GM21825 (cell line): ENCODE measurements at regions not wholly inside any gene's neighbourhood (a gene's known extent, or its start where the extent isn't known, plus 50 kb on each side); places are given as distances from the start of the nearest gene placed in this dataset.

Experiments
- ATAC-seq: cut with Tn5 transposase; IDR thresholded peaks from one replicate; pipeline ENCODE4 v1.9.1; 2021; ENCODE audit warnings: mild to moderate bottlenecking, moderate library complexity; ENCODE audit not compliant: unreplicated experiment

- no peak for ATAC-seq
Measured at GRCh38 chr13:31081316-31081715, 80.4 kb downstream of the HSPH1 start.

- no peak for ATAC-seq
Measured at GRCh38 chr13:31074756-31075155, 86.9 kb downstream of the HSPH1 start.

- ATAC-seq, result peak; percentile 91
Measured at GRCh38 chr13:31073859-31074718, 87.6 kb downstream of the HSPH1 start.

- no peak for ATAC-seq
Measured at GRCh38 chr13:31072041-31072440, 89.7 kb downstream of the HSPH1 start.

- no peak for ATAC-seq
Measured at GRCh38 chr13:31069808-31070534, 91.7 kb downstream of the HSPH1 start.

- ATAC-seq, result no peak
Measured at GRCh38 chr13:31068119-31068423, 93.6 kb downstream of the HSPH1 start.

- no peak for ATAC-seq
Measured at GRCh38 chr13:31067416-31068118, 94.1 kb downstream of the HSPH1 start.

- ATAC-seq, result no peak
Measured at GRCh38 chr13:31064636-31065035, 97.1 kb downstream of the HSPH1 start.

- no peak for ATAC-seq
Measured at GRCh38 chr13:31063772-31064171, 97.9 kb downstream of the HSPH1 start.

GRCh38 chr13:31060655-31061054, 101.0 kb downstream of the HSPH1 start:
- no peak for ATAC-seq

- ATAC-seq, result no peak
Measured at GRCh38 chr13:31060220-31060619, 101.5 kb downstream of the HSPH1 start.

- ATAC-seq, result no peak
Measured at GRCh38 chr13:31057403-31058033, 104.2 kb downstream of the HSPH1 start.

GRCh38 chr13:31056644-31057271, 104.9 kb downstream of the HSPH1 start:
- no peak for ATAC-seq

GRCh38 chr13:31055589-31055988, 106.1 kb downstream of the HSPH1 start:
- no peak for ATAC-seq

- ATAC-seq, result no peak
Measured at GRCh38 chr13:31054632-31055031, 107.1 kb downstream of the HSPH1 start.

- ATAC-seq, result no peak
Measured at GRCh38 chr13:31053896-31054295, 107.8 kb downstream of the HSPH1 start.

GRCh38 chr13:31053091-31053490, 108.6 kb downstream of the HSPH1 start:
- ATAC-seq, result no peak

GRCh38 chr13:31052478-31052877, 109.2 kb downstream of the HSPH1 start:
- no peak for ATAC-seq

- no peak for ATAC-seq
Measured at GRCh38 chr13:31051999-31052398, 109.7 kb downstream of the HSPH1 start.

- ATAC-seq, result no peak
Measured at GRCh38 chr13:31050486-31051400, 111.0 kb downstream of the HSPH1 start.
